ENCODE measurements at regions not wholly inside any gene's neighbourhood (a gene's known extent, or its start where the extent isn't known, plus 50 kb on each side); places are given as distances from the start of the nearest gene placed in this dataset.
A peak's percentile ranks its signal among the peaks of the same experiment; 100 is the strongest.

- Histone ChIP-seq H3K9me3 (ENCODE audit: insufficient read depth, low read length) (no peaks in the 10 kb centered on the region), H3K9ac (ENCODE audit: insufficient read length, low read depth) (no peak overlapping the region), H3K4me1 (ENCODE audit: insufficient read depth, insufficient read length) (peaks cover 45% of the 10 kb centered on the region), H3K4me3 (ENCODE audit: insufficient read length, low read depth) (no peak overlapping the region), H3K36me3 (ENCODE audit: insufficient read depth, insufficient read length, low read length) (no peaks in the 10 kb centered on the region), H3K27me3 (ENCODE audit: insufficient read depth, insufficient read length) (peaks cover 87% of the 10 kb centered on the region)
- no peak for DNase-seq (ENCODE audit: low read depth, low spot score)
- TF ChIP-seq ZNF274 (IDR thresholded peaks at IDR 0.05; ENCODE audit: low read depth, low read length) (no peak), YY1 (IDR thresholded peaks at IDR 0.05; ENCODE audit: insufficient read depth, insufficient read length) (no peak), SUZ12 (IDR thresholded peaks at IDR 0.05; ENCODE audit: extremely low read depth, insufficient read depth, insufficient read length) (no peak)
Measured at GRCh38 chr4:1463088-1463926, 57.1 kb upstream of the NKX1-1 start.

GRCh38 chr4:1462768-1463075, 56.5 kb upstream of the NKX1-1 start:
- no peaks in the 10 kb centered on the region for H3K36me3 ChIP-seq (ENCODE audit: insufficient read depth, insufficient read length, low read length)
- no peak for DNase-seq (ENCODE audit: low read depth, low spot score)
- no peak overlapping the region for H3K4me3 ChIP-seq (ENCODE audit: insufficient read length, low read depth)
- 0 out of 2 replicates have a peak, but pooled peaks cover under 1% of the 10 kb centered on the region for H3K9me3 ChIP-seq (ENCODE audit: insufficient read depth, low read length)
- peaks cover 45% of the 10 kb centered on the region for H3K4me1 ChIP-seq (ENCODE audit: insufficient read depth, insufficient read length)
- TF ChIP-seq YY1 (IDR thresholded peaks at IDR 0.05; ENCODE audit: insufficient read depth, insufficient read length) (no peak), ZNF274 (IDR thresholded peaks at IDR 0.05; ENCODE audit: low read depth, low read length) (no peak)
- H3K9ac ChIP-seq (ENCODE audit: insufficient read length, low read depth): no peak overlapping the region
- H3K27me3 ChIP-seq (ENCODE audit: insufficient read depth, insufficient read length): peaks cover 88% of the 10 kb centered on the region

GRCh38 chr4:1462009-1462767, 55.9 kb upstream of the NKX1-1 start:
- DNase-seq (ENCODE audit: low read depth, low spot score): no peak
- Histone ChIP-seq H3K4me3 (ENCODE audit: insufficient read length, low read depth) (no peak overlapping the region), H3K36me3 (ENCODE audit: insufficient read depth, insufficient read length, low read length) (no peaks in the 10 kb centered on the region), H3K4me1 (ENCODE audit: insufficient read depth, insufficient read length) (peaks cover 45% of the 10 kb centered on the region), H3K9me3 (ENCODE audit: insufficient read depth, low read length) (0 out of 2 replicates have a peak, but pooled peaks cover 6% of the 10 kb centered on the region), H3K9ac (ENCODE audit: insufficient read length, low read depth) (no peak overlapping the region), H3K27me3 (ENCODE audit: insufficient read depth, insufficient read length) (peaks cover 89% of the 10 kb centered on the region)
- no peak for TF ChIP-seq ZNF274 (IDR thresholded peaks at IDR 0.05; ENCODE audit: low read depth, low read length)
- no peak for TF ChIP-seq SUZ12 (IDR thresholded peaks at IDR 0.05; ENCODE audit: extremely low read depth, insufficient read depth, insufficient read length)
- TF ChIP-seq YY1 (IDR thresholded peaks at IDR 0.05; ENCODE audit: insufficient read depth, insufficient read length): no peak

- Histone ChIP-seq H3K9me3 (ENCODE audit: insufficient read depth, low read length) (peaks cover 13% of the 10 kb centered on the region; the same call in 1 of the 2 replicates), H3K27me3 (ENCODE audit: insufficient read depth, insufficient read length) (peaks cover 94% of the 10 kb centered on the region), H3K36me3 (ENCODE audit: insufficient read depth, insufficient read length, low read length) (no peaks in the 10 kb centered on the region), H3K4me1 (ENCODE audit: insufficient read depth, insufficient read length) (peaks cover 45% of the 10 kb centered on the region), H3K4me3 (ENCODE audit: insufficient read length, low read depth) (no peak overlapping the region), H3K9ac (ENCODE audit: insufficient read length, low read depth) (peak overlapping the region; percentile 21)
- TF ChIP-seq SUZ12 (IDR thresholded peaks at IDR 0.05; ENCODE audit: extremely low read depth, insufficient read depth, insufficient read length): no peak
- TF ChIP-seq YY1 (IDR thresholded peaks at IDR 0.05; ENCODE audit: insufficient read depth, insufficient read length): no peak
- TF ChIP-seq ZNF274 (IDR thresholded peaks at IDR 0.05; ENCODE audit: low read depth, low read length): no peak
- no peak for DNase-seq (ENCODE audit: low read depth, low spot score)
Measured at GRCh38 chr4:1460967-1461868, 55.0 kb upstream of the NKX1-1 start.

- Histone ChIP-seq H3K9ac (ENCODE audit: insufficient read length, low read depth) (no peak overlapping the region), H3K4me1 (ENCODE audit: insufficient read depth, insufficient read length) (peaks cover 43% of the 10 kb centered on the region), H3K4me3 (ENCODE audit: insufficient read length, low read depth) (no peak overlapping the region), H3K36me3 (ENCODE audit: insufficient read depth, insufficient read length, low read length) (no peaks in the 10 kb centered on the region), H3K9me3 (ENCODE audit: insufficient read depth, low read length) (peaks cover 26% of the 10 kb centered on the region; the same call in 1 of the 2 replicates), H3K27me3 (ENCODE audit: insufficient read depth, insufficient read length) (peaks cover 99% of the 10 kb centered on the region)
- TF ChIP-seq YY1 (IDR thresholded peaks at IDR 0.05; ENCODE audit: insufficient read depth, insufficient read length) (no peak), SUZ12 (IDR thresholded peaks at IDR 0.05; ENCODE audit: extremely low read depth, insufficient read depth, insufficient read length) (no peak), ZNF274 (IDR thresholded peaks at IDR 0.05; ENCODE audit: low read depth, low read length) (no peak)
- DNase-seq (ENCODE audit: low read depth, low spot score): no peak
Measured at GRCh38 chr4:1459722-1460511, 53.7 kb upstream of the NKX1-1 start.

- H3K4me1 ChIP-seq (ENCODE audit: insufficient read depth, insufficient read length): peaks cover 42% of the 10 kb centered on the region
- H3K27me3 ChIP-seq (ENCODE audit: insufficient read depth, insufficient read length): peaks cover 99% of the 10 kb centered on the region
- peak; percentile 23 for DNase-seq (ENCODE audit: low read depth, low spot score)
- peak overlapping the region; percentile 13 for H3K4me3 ChIP-seq (ENCODE audit: insufficient read length, low read depth)
- peaks cover 30% of the 10 kb centered on the region; the same call in 1 of the 2 replicates for H3K9me3 ChIP-seq (ENCODE audit: insufficient read depth, low read length)
- no peak for TF ChIP-seq YY1 (IDR thresholded peaks at IDR 0.05; ENCODE audit: insufficient read depth, insufficient read length)
- no peak for TF ChIP-seq ZNF274 (IDR thresholded peaks at IDR 0.05; ENCODE audit: low read depth, low read length)
- no peak for TF ChIP-seq SUZ12 (IDR thresholded peaks at IDR 0.05; ENCODE audit: extremely low read depth, insufficient read depth, insufficient read length)
- H3K9ac ChIP-seq (ENCODE audit: insufficient read length, low read depth): no peak overlapping the region
- no peaks in the 10 kb centered on the region for H3K36me3 ChIP-seq (ENCODE audit: insufficient read depth, insufficient read length, low read length)
Measured at GRCh38 chr4:1459081-1459721, 53.0 kb upstream of the NKX1-1 start.
